Thyroid gland (tissue), 4 donors: ENCODE measurements at regions not wholly inside any gene's neighbourhood (a gene's known extent, or its start where the extent isn't known, plus 50 kb on each side); places are given as distances from the start of the nearest gene placed in this dataset.

Experiments
- POLR2A ChIP-seq, 2 donors: fragments of 450-650 bp; IDR thresholded peaks; one replicate each; pipeline ENCODE4 v1.6.1; 2017; ENCODE audit warnings: antibody characterized with exemption in 2 of 2, mild to moderate bottlenecking in 2 of 2, moderate library complexity in 1 of 2
- TF ChIP-seq, protein P1 (sequence below), 6 experiments: fragments of 200-600 bp in 3 of 6; fragments of 450-650 bp in 3 of 6; sonication (generic) in 3 of 6; IDR thresholded peaks; one replicate each; pipeline ENCODE4 v1.5.1; 2016 to 2019; ENCODE audit warnings: antibody characterized with exemption in 6 of 6, mild to moderate bottlenecking in 2 of 6, inconsistent platforms in 1 of 6, moderate library complexity in 1 of 6

DNA sequence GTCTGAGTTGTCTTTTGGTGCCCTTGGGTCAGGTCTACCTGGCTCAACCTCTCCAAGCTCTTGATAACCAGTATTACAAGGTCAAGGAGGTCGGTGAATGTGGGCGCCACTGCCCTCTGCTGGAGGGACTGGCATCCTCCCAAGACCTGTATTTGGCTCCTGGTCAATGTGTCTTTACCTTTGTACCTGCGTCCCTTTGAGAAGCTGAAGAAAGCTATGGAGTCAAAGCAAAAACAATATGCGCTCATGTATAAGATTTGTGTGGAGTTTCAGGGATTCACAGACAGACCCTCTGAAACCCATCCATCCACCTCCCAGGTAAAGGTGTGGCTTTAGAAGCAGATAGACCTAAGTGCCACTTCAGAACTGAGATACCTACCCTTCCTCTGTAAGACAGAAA, 61.8 kb upstream of the NBL1 start:
- TF ChIP-seq, protein P1, sequence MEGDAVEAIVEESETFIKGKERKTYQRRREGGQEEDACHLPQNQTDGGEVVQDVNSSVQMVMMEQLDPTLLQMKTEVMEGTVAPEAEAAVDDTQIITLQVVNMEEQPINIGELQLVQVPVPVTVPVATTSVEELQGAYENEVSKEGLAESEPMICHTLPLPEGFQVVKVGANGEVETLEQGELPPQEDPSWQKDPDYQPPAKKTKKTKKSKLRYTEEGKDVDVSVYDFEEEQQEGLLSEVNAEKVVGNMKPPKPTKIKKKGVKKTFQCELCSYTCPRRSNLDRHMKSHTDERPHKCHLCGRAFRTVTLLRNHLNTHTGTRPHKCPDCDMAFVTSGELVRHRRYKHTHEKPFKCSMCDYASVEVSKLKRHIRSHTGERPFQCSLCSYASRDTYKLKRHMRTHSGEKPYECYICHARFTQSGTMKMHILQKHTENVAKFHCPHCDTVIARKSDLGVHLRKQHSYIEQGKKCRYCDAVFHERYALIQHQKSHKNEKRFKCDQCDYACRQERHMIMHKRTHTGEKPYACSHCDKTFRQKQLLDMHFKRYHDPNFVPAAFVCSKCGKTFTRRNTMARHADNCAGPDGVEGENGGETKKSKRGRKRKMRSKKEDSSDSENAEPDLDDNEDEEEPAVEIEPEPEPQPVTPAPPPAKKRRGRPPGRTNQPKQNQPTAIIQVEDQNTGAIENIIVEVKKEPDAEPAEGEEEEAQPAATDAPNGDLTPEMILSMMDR (IDR thresholded peaks at IDR 0.05), result peak in 5 of 6 experiments; percentile 48 to 77 (median 73)
- no peak for TF ChIP-seq POLR2A (IDR thresholded peaks at IDR 0.05)
